Caco-2 (cell line): ENCODE measurements at regions not wholly inside any gene's neighbourhood (a gene's known extent, or its start where the extent isn't known, plus 50 kb on each side); places are given as distances from the start of the nearest gene placed in this dataset.

ENCODE experiments used
- BruUV-seq: library from RNA; stranded (reverse); fragments of 400-500 nt; replicated peaks from 2 replicates; lab custom pipeline; 2021; lab: Mats Ljungman, UMichigan
- CTCF ChIA-PET: fragments of 300-600 bp; sonication (Branson Sonifier 250); formaldehyde crosslinking; loops from one replicate; lab custom pipeline; 2022; ENCODE audit warnings: antibody characterized with exemption; lab: Charles Lee
- POLR2A ChIA-PET: fragments of 300-600 bp; sonication (Branson Sonifier 250); formaldehyde crosslinking; loops from one replicate; lab custom pipeline; 2022; ENCODE audit warnings: antibody characterized with exemption; lab: Charles Lee
- DNase-seq, 2 experiments: peaks; one replicate each; pipeline versions ENCODE4 v3.0.0 to v3.0.0-alpha.2; 2020 to 2022
- H3K27me3 ChIP-seq: replicated peaks from 2 replicates; pipeline ENCODE4 v1.6.0; 2011; ENCODE audit warnings: low read length; ENCODE audit not compliant: control insufficient read depth, insufficient read depth
- H3K36me3 ChIP-seq: 2 replicates; pipeline ENCODE4 v1.5.1; 2011; ENCODE audit warnings: low read length; ENCODE audit not compliant: control insufficient read depth, insufficient read depth
- H3K4me1 ChIP-seq: fragments of 250-450 bp; sonication (Bioruptor Pico); 2 replicates; pipeline ENCODE4 v1.5.1; 2020; ENCODE audit warnings: mild to moderate bottlenecking
- H3K4me3 ChIP-seq: 2 replicates; pipeline ENCODE4 v1.5.1; 2011; ENCODE audit warnings: low read depth, mild to moderate bottlenecking, control low read depth, low read length
- H3K9me3 ChIP-seq: fragments of 250-450 bp; sonication (Bioruptor Pico); 2 replicates; pipeline ENCODE4 v1.5.1; 2020; ENCODE audit warnings: mild to moderate bottlenecking, moderate library complexity
- H3K27ac Mint-ChIP-seq: one replicate; pipeline ENCODE4 v1.8.0; 2022; ENCODE audit warnings: mixed read lengths; ENCODE audit not compliant: unreplicated experiment
- H3K27me3 Mint-ChIP-seq: one replicate; pipeline ENCODE4 v1.8.0; 2022; ENCODE audit warnings: mixed read lengths; ENCODE audit not compliant: insufficient read depth, unreplicated experiment
- H3K36me3 Mint-ChIP-seq: one replicate; pipeline ENCODE4 v1.8.0; 2022; ENCODE audit warnings: mild to moderate bottlenecking, mixed read lengths; ENCODE audit not compliant: insufficient read depth, unreplicated experiment
- H3K4me1 Mint-ChIP-seq: one replicate; pipeline ENCODE4 v1.8.0; 2022; ENCODE audit warnings: low read depth, mixed read lengths; ENCODE audit not compliant: unreplicated experiment
- H3K4me3 Mint-ChIP-seq: one replicate; pipeline ENCODE4 v1.8.0; 2022; ENCODE audit warnings: mild to moderate bottlenecking, moderate library complexity, mixed read lengths; ENCODE audit not compliant: unreplicated experiment
- H3K9me3 Mint-ChIP-seq: one replicate; pipeline ENCODE4 v1.8.0; 2022; ENCODE audit warnings: mixed read lengths; ENCODE audit not compliant: unreplicated experiment
- intact Hi-C: fragments of 100-400 bp; cut with micrococcal nuclease; formaldehyde crosslinking; loops from one replicate; pipeline ENCODE4 v1.10.0; 2022; ENCODE audit not compliant: unreplicated experiment
- TF ChIP-seq, protein P1 (sequence below), 2 experiments: fragments of 200-600 bp in 1 of 2; IDR thresholded peaks; 1 replicate in 1 of 2; 2 replicates in 1 of 2; pipeline versions ENCODE4 v1.5.1 to v1.8.0; 2011 to 2022; ENCODE audit warnings: antibody characterized with exemption in 1 of 2, control low read depth in 1 of 2, inconsistent platforms in 1 of 2, low read depth in 1 of 2, low read length in 1 of 2, mild to moderate bottlenecking in 1 of 2, moderate library complexity in 1 of 2; ENCODE audit not compliant: insufficient read depth in 1 of 2, severe bottlenecking in 1 of 2, unreplicated experiment in 1 of 2

DNA sequence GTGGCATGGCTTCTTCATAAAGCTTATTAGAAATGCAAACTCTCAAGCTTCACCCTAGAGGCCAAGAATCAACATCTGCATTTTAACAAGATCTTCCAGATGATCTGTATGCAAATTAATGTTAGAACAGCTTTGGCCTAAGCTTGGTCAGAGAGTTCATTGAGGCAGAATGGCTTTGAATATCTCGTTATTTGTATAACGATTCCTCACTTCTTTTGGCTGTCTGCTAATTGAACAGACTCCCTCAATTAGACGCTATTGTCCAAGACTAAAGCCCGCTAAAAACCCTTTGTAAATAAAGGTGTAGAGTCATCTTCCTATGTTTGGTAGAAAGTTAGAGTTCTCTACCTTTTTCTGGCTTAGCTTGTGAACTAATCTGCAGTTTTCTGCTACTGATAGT, 1453.7 kb downstream of the CDH8 start:
- H3K4me1 ChIP-seq = no peaks in the 10 kb centered on the region
- intact Hi-C loops = no loop called here
- no peaks in the 10 kb centered on the region for H3K36me3 ChIP-seq
- H3K27me3 ChIP-seq = no peaks in the 10 kb centered on the region
- TF ChIP-seq, protein P1, sequence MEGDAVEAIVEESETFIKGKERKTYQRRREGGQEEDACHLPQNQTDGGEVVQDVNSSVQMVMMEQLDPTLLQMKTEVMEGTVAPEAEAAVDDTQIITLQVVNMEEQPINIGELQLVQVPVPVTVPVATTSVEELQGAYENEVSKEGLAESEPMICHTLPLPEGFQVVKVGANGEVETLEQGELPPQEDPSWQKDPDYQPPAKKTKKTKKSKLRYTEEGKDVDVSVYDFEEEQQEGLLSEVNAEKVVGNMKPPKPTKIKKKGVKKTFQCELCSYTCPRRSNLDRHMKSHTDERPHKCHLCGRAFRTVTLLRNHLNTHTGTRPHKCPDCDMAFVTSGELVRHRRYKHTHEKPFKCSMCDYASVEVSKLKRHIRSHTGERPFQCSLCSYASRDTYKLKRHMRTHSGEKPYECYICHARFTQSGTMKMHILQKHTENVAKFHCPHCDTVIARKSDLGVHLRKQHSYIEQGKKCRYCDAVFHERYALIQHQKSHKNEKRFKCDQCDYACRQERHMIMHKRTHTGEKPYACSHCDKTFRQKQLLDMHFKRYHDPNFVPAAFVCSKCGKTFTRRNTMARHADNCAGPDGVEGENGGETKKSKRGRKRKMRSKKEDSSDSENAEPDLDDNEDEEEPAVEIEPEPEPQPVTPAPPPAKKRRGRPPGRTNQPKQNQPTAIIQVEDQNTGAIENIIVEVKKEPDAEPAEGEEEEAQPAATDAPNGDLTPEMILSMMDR (IDR thresholded peaks at IDR 0.05; ENCODE audit: insufficient read depth in 1 of 2, low read depth in 1 of 2, low read length in 1 of 2, severe bottlenecking in 1 of 2, unreplicated experiment in 1 of 2) = no peak
- Mint-ChIP-seq H3K27me3 (peaks cover 4% of the 10 kb centered on the region), H3K27ac (no peak overlapping the region), H3K4me3 (no peak overlapping the region), H3K36me3 (no peaks in the 10 kb centered on the region), H3K4me1 (no peaks in the 10 kb centered on the region), H3K9me3 (no peaks in the 10 kb centered on the region)
- H3K4me3 ChIP-seq = no peak overlapping the region
- POLR2A ChIA-PET = no interaction called here
- CTCF ChIA-PET = no interaction called here
- no TSS peak for BruUV-seq
- H3K9me3 ChIP-seq = no peaks in the 10 kb centered on the region
- no peak for DNase-seq

DNA sequence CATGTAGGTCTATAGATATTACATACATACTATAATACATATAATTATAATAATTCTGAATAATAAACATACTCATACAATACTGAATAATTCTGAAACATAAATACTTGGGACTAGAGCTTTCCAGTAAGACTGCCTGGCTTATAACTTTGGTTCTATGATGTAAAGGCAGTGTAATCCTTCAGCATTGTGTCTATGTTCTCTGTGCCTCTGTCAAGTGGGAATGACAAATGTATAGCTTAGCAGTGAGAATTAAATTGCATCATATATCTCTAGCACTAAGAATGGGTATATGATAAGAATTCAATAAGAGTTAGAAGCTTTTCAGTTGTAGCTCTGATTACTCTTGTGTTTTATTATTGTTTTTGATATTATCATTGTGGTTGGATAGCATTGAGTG, 1469.3 kb downstream of the CDH8 start:
- POLR2A ChIA-PET = no interaction called here
- H3K4me1 ChIP-seq = no peaks in the 10 kb centered on the region
- H3K27me3 ChIP-seq = no peaks in the 10 kb centered on the region
- no TSS peak for BruUV-seq
- Mint-ChIP-seq H3K27ac (no peak overlapping the region), H3K4me3 (no peak overlapping the region), H3K4me1 (no peaks in the 10 kb centered on the region), H3K36me3 (no peaks in the 10 kb centered on the region), H3K27me3 (no peaks in the 10 kb centered on the region), H3K9me3 (no peaks in the 10 kb centered on the region)
- intact Hi-C loops = no loop called here
- CTCF ChIA-PET = no interaction called here
- H3K4me3 ChIP-seq = no peak overlapping the region
- no peaks in the 10 kb centered on the region for H3K9me3 ChIP-seq
- no peaks in the 10 kb centered on the region for H3K36me3 ChIP-seq
- TF ChIP-seq, protein P1 (IDR thresholded peaks at IDR 0.05; ENCODE audit: insufficient read depth in 1 of 2, low read depth in 1 of 2, low read length in 1 of 2, severe bottlenecking in 1 of 2, unreplicated experiment in 1 of 2) = no peak
- DNase-seq = no peak

DNA sequence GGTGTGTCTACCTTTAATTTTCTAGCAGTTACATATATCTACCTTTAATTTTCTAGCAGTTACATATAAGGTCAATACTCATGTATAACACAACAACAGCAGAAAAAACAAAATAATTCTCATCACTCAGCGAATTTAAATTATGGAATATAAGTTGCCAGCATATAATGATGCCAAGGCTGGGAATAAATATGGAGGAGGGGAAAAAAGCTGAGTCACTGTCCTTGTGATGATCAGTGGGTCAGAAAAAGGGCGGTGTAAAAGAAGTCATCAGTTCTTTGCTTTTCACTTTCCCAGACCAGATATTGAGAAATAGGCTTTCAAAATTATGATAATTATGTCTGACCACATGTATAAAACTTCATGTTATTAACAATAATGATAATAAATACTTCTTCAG, 1471.7 kb downstream of the CDH8 start:
- H3K9me3 ChIP-seq = no peaks in the 10 kb centered on the region
- intact Hi-C loops = no loop called here
- no peak for DNase-seq
- TF ChIP-seq, protein P1 (IDR thresholded peaks at IDR 0.05; ENCODE audit: insufficient read depth in 1 of 2, low read depth in 1 of 2, low read length in 1 of 2, severe bottlenecking in 1 of 2, unreplicated experiment in 1 of 2) = no peak
- no peak overlapping the region for H3K4me3 ChIP-seq
- ChIA-PET CTCF (no interaction called here), POLR2A (no interaction called here)
- Mint-ChIP-seq H3K27ac (no peak overlapping the region), H3K4me3 (no peak overlapping the region), H3K4me1 (no peaks in the 10 kb centered on the region), H3K9me3 (no peaks in the 10 kb centered on the region), H3K36me3 (no peaks in the 10 kb centered on the region), H3K27me3 (no peaks in the 10 kb centered on the region)
- no TSS peak for BruUV-seq
- H3K4me1 ChIP-seq = no peaks in the 10 kb centered on the region
- H3K36me3 ChIP-seq = no peaks in the 10 kb centered on the region
- H3K27me3 ChIP-seq = no peaks in the 10 kb centered on the region
